NCI-H2196 treated with DMSO at 0.1 percent for 48 hours (cell line): ENCODE measurements at regions not wholly inside any gene's neighbourhood (a gene's known extent, or its start where the extent isn't known, plus 50 kb on each side); places are given as distances from the start of the nearest gene placed in this dataset.
"Not testable (repeated sequence)": the region's sequence is repeated elsewhere in the genome, so short reads cannot be mapped to it uniquely, and the experiment has no call there.

ENCODE experiments used
- DNase-seq: peaks from one replicate; lab custom pipeline; 2025; ENCODE audit not compliant: unreplicated experiment; lab: John Stamatoyannopoulos, UW

DNA sequence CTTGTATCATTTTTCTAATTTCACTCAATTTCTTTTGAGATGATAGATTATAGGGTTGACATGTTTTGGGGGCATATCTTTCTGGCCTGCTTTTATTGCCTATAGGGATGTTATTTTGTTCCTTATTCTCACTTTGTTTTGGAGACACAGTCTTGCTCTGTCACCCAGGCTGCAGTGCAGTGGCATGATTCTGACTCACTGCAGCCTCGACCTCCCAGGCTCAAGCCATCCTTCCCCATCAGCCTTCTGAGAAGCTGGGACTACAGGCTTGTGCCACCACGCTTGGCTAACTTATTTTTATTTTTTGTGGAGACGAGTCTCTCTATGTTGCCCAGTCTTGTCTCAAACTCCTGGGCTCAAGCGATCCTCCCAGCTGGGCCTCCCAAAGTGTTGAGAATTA is 72.8 kb upstream of the FAN1 start:
- no peak for DNase-seq

GRCh38 chr15:30833379-30833778 is 70.3 kb upstream of the FAN1 start:
- DNase-seq, result not testable (repeated sequence)

DNA sequence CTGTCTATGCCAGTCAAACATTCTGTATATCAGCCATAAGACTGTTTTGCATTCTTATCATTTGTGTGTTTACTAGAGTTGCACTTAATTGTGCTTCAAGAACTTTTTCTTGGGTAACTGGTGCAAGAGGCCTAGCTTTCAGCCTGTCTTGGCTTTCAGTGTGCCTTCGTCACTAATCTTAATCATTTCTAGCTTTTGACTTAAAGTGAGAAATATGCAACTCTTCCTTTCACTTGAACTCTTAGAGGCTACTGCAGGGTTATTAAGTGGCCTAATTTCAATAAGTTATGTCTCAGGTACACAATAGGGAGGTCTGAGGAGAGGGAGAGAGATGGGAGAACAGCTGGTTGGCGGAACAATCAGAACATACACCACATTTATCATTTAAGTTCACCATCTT is 62.1 kb upstream of the FAN1 start:
- DNase-seq, result not testable (repeated sequence)

DNA sequence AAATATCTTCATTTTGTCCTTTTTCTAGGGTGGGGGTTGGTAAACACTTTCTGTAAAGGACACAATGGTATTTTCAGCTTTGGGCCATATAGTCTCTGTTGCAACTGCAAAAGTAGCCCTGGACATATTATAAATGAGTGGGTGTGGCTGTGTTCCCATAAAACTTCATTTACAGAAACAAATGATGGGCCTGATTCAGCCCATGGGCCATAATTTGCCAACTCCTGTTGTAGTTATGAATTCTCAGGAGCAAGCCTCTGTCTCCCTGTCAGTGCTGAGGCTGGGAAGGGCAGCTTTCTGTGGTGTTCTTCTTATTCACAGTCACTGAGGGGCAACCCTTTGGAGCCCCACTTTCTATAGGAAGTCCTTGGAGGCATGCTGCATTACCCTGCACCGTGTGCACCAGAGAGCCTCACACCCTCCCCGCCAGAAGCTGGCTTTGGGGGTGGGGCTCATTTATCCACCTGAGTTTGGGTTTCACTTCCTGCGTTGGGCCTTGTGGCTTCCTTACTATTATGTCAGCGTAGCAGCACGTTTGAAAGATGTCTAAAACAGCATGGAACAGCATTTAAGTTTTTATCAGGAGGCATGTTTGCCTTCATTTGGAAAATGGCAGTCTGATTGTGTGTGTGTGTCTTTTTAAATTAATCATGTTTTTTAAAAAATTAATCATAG is 60.8 kb upstream of the FAN1 start:
- DNase-seq, result not testable (repeated sequence)

DNA sequence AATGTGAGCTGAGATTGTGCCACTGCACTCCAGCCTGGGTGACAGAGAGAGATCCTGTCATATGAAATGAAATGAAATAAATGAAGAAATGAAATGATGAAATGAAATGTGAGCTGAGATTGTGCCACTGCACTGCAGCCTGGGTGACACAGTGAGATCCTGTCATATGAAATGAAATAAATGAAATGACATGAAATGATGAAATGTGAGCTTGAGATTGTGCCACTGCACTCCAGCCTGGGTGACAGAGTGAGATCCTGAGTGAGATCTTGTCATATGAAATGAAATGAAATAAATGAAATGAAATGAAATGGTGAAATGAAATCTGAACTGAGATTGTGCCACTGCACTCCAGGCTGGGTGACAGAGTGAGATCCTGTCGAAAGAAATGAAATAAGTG is 58.2 kb upstream of the FAN1 start:
- not testable (repeated sequence) for DNase-seq
